H9 (cell line): ENCODE measurements at regions not wholly inside any gene's neighbourhood (a gene's known extent, or its start where the extent isn't known, plus 50 kb on each side); places are given as distances from the start of the nearest gene placed in this dataset.

Source experiments
- DNase-seq: peaks from one replicate; pipeline ENCODE4 v3.0.0-alpha.2; 2017
- H2AFZ ChIP-seq: one replicate; pipeline ENCODE4 v1.6.1; 2013; ENCODE audit warnings: mild to moderate bottlenecking, low read length, control low read depth, moderate library complexity
- H2AK5ac ChIP-seq: 2 replicates; pipeline ENCODE4 v1.6.1; 2013; ENCODE audit warnings: low read length, control low read depth, mixed read lengths; ENCODE audit not compliant: insufficient read length
- H2BK120ac ChIP-seq: one replicate; pipeline ENCODE4 v1.6.1; 2013; ENCODE audit warnings: low read depth, mild to moderate bottlenecking, low read length, control low read depth, inconsistent platforms; ENCODE audit not compliant: poor library complexity, severe bottlenecking
- H2BK12ac ChIP-seq: 2 replicates; pipeline ENCODE4 v1.6.1; 2013; ENCODE audit warnings: low read length, control low read depth, mixed read lengths, low read depth; ENCODE audit not compliant: insufficient read length
- H2BK15ac ChIP-seq: 2 replicates; pipeline ENCODE4 v1.6.1; 2013; ENCODE audit warnings: low read depth, low read length, control low read depth
- H2BK20ac ChIP-seq: one replicate; pipeline ENCODE4 v1.6.1; 2013; ENCODE audit warnings: low read depth, mild to moderate bottlenecking, low read length, control low read depth, inconsistent platforms; ENCODE audit not compliant: poor library complexity, severe bottlenecking
- H2BK5ac ChIP-seq: 2 replicates; pipeline ENCODE4 v1.6.1; 2013; ENCODE audit warnings: low read length, control low read depth, mixed read lengths; ENCODE audit not compliant: insufficient read length
- H3K14ac ChIP-seq: 2 replicates; pipeline ENCODE4 v1.6.1; 2013; ENCODE audit warnings: low read length, control low read depth; ENCODE audit not compliant: insufficient read depth
- H3K18ac ChIP-seq: 2 replicates; pipeline ENCODE4 v1.6.1; 2013; ENCODE audit warnings: low read depth, mild to moderate bottlenecking, mixed read lengths, low read length, control low read depth; ENCODE audit not compliant: insufficient read length
- H3K23ac ChIP-seq: 2 replicates; pipeline ENCODE4 v1.6.1; 2013; ENCODE audit warnings: low read length, control low read depth, mixed read lengths, low read depth; ENCODE audit not compliant: insufficient read length
- H3K23me2 ChIP-seq: 2 replicates; pipeline ENCODE4 v1.6.1; 2013; ENCODE audit warnings: low read depth, mild to moderate bottlenecking, mixed read lengths, low read length, control low read depth; ENCODE audit not compliant: insufficient read length, poor library complexity, severe bottlenecking
- H3K27ac ChIP-seq: 2 replicates; pipeline ENCODE4 v1.5.1; 2013; ENCODE audit warnings: low read length, control low read depth, mixed read lengths, low read depth; ENCODE audit not compliant: insufficient read length
- H3K27me3 ChIP-seq: 2 replicates; pipeline ENCODE4 v1.6.1; 2013; ENCODE audit warnings: low read length, control low read depth, inconsistent platforms; ENCODE audit not compliant: insufficient read depth
- H3K4ac ChIP-seq: 2 replicates; pipeline ENCODE4 v1.6.1; 2013; ENCODE audit warnings: low read depth, mild to moderate bottlenecking, control low read depth, inconsistent platforms, low read length, moderate library complexity
- H3K4me1 ChIP-seq: 2 replicates; pipeline ENCODE4 v1.6.1; 2013; ENCODE audit warnings: low read length, control low read depth, inconsistent platforms; ENCODE audit not compliant: insufficient read depth
- H3K4me2 ChIP-seq: 2 replicates; pipeline ENCODE4 v1.6.1; 2013; ENCODE audit warnings: low read length, control low read depth, mixed read lengths; ENCODE audit not compliant: insufficient read length, insufficient read depth
- H3K56ac ChIP-seq: 2 replicates; pipeline ENCODE4 v1.6.1; 2013; ENCODE audit warnings: low read depth, mild to moderate bottlenecking, mixed read lengths, low read length, control low read depth; ENCODE audit not compliant: insufficient read length
- H3K79me1 ChIP-seq: 2 replicates; pipeline ENCODE4 v1.6.1; 2013; ENCODE audit warnings: low read depth, mild to moderate bottlenecking, moderate library complexity, low read length, control low read depth, inconsistent platforms; ENCODE audit not compliant: insufficient read depth, poor library complexity, severe bottlenecking
- H3K79me2 ChIP-seq: 2 replicates; pipeline ENCODE4 v1.6.1; 2013; ENCODE audit warnings: low read length, control low read depth, inconsistent platforms; ENCODE audit not compliant: insufficient read depth
- H3K9ac ChIP-seq: 2 replicates; pipeline ENCODE4 v1.6.1; 2013; ENCODE audit warnings: low read length, control low read depth, mixed read lengths; ENCODE audit not compliant: insufficient read length; ENCODE audit errors: extremely low read depth
- H3K9me3 ChIP-seq: one replicate; pipeline ENCODE4 v1.6.1; 2013; ENCODE audit warnings: low read depth, low read length, inconsistent platforms; ENCODE audit not compliant: control insufficient read depth
- H3T11ph ChIP-seq: one replicate; pipeline ENCODE4 v1.6.1; 2013; ENCODE audit warnings: mild to moderate bottlenecking, low read length, control low read depth, inconsistent platforms
- H4K20me1 ChIP-seq: one replicate; pipeline ENCODE4 v1.6.1; 2013; ENCODE audit not compliant: control insufficient read depth, insufficient read length, insufficient read depth
- H4K5ac ChIP-seq: 2 replicates; pipeline ENCODE4 v1.6.1; 2013; ENCODE audit warnings: low read depth, mild to moderate bottlenecking, mixed read lengths, low read length, control low read depth; ENCODE audit not compliant: insufficient read length
- H4K8ac ChIP-seq: replicated peaks from 2 replicates; pipeline ENCODE4 v1.6.1; 2013; ENCODE audit warnings: low read length, control low read depth, mixed read lengths, low read depth; ENCODE audit not compliant: insufficient read length
- H4K91ac ChIP-seq: 2 replicates; pipeline ENCODE4 v1.6.1; 2013; ENCODE audit warnings: low read depth, mild to moderate bottlenecking, moderate library complexity, mixed read lengths, low read length, control low read depth; ENCODE audit not compliant: insufficient read length
- H3K27ac Mint-ChIP-seq, 3 experiments: 2 replicates in 2 of 3; 3 replicates in 1 of 3; pipeline ENCODE4 v1.8.0; 2020 to 2021; ENCODE audit warnings: mixed read lengths in 3 of 3, mild to moderate bottlenecking in 1 of 3, moderate library complexity in 1 of 3
- H3K27me3 Mint-ChIP-seq: 2 replicates; pipeline ENCODE4 v1.8.0; 2021; ENCODE audit warnings: low read depth, mild to moderate bottlenecking, moderate library complexity, mixed read lengths
- H3K36me3 Mint-ChIP-seq, 3 experiments: 2 replicates in 2 of 3; 3 replicates in 1 of 3; pipeline ENCODE4 v1.8.0; 2020 to 2021; ENCODE audit warnings: low read depth in 3 of 3, mixed read lengths in 3 of 3; ENCODE audit not compliant: insufficient read depth in 1 of 3
- H3K4me1 Mint-ChIP-seq, 2 experiments: 2 replicates each; pipeline ENCODE4 v1.8.0; 2020; ENCODE audit warnings: mixed read lengths in 2 of 2
- H3K4me3 Mint-ChIP-seq, 2 experiments: 2 replicates in 1 of 2; 3 replicates in 1 of 2; pipeline ENCODE4 v1.8.0; 2020 to 2021; ENCODE audit warnings: mild to moderate bottlenecking in 2 of 2, mixed read lengths in 2 of 2, moderate library complexity in 1 of 2
- H3K9me3 Mint-ChIP-seq, 2 experiments: 2 replicates in 1 of 2; 3 replicates in 1 of 2; pipeline ENCODE4 v1.8.0; 2020; ENCODE audit warnings: mild to moderate bottlenecking in 2 of 2, mixed read lengths in 2 of 2, moderate library complexity in 1 of 2
- CTCF ChIP-seq: fragments of 200-600 bp; sonication (generic); conservative IDR thresholded peaks from 3 replicates; pipeline ENCODE4 v1.8.0; 2021; ENCODE audit warnings: antibody characterized with exemption, mild to moderate bottlenecking
- WGBS: extraction: QIAGEN DNeasy Blood & Tissue Kit; methylation state at CpG from one replicate; pipeline ENCODE4 v1.1.7; 2013; ENCODE audit warnings: missing lambda C conversion rate, low lambda C conversion rate, mixed read lengths; ENCODE audit not compliant: insufficient read length; ENCODE audit errors: extremely low coverage; 5-methylcytosine and 5-hydroxymethylcytosine counted together

DNA sequence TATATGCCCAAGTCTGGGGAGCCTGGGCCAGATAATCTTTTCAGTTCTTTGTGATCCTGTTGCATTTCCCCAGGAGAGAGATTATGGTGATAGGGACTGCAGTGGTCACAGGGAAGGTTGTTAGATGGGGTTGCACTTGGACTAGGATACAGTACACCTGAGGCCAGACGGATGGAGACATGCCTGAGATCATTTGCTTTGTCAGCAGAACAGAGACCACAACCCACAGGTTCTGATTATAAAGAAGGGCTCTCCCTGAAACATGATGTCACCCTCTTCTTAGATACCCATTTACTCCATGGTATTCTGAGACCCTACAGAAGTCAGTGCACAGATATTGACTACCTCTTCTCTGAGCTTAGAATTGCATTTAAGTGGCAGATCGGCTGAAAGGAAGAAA lies 200.9 kb upstream of the IGF1 start:
- Histone ChIP-seq H3K27me3 (no peaks in the 10 kb centered on the region), H2BK120ac (no peak overlapping the region), H2BK5ac (no peak overlapping the region), H4K20me1 (no peaks in the 10 kb centered on the region), H2AK5ac (no peak overlapping the region), H3K4me2 (no peak overlapping the region), H3K79me1 (no peaks in the 10 kb centered on the region), H2BK12ac (no peak overlapping the region), H3K14ac (no peak overlapping the region), H3K4ac (no peak overlapping the region), H3K9me3 (no peaks in the 10 kb centered on the region), H3K56ac (no peak overlapping the region), H4K5ac (no peak overlapping the region), H3K27ac (no peak overlapping the region), H3K23ac (no peak overlapping the region), H4K91ac (no peak overlapping the region), H4K8ac (no peak overlapping the region), H3K79me2 (no peaks in the 10 kb centered on the region), H2BK20ac (no peak overlapping the region), H3T11ph (no peak overlapping the region), H3K9ac (no peak overlapping the region), H3K18ac (no peak overlapping the region), H2AFZ (no peak overlapping the region), H3K23me2 (no peaks in the 10 kb centered on the region), H3K4me1 (no peaks in the 10 kb centered on the region), H2BK15ac (no peak overlapping the region)
- Mint-ChIP-seq H3K27me3 (no peaks in the 10 kb centered on the region), H3K9me3 (peaks cover 3 to 4% of the 10 kb centered on the region in 2 experiments; a peak in 2 of 5 replicates), H3K36me3 (peaks cover 0 to 5% (median 1%) of the 10 kb centered on the region in 3 experiments; a peak in 1 of 7 replicates), H3K4me3 (no peak overlapping the region), H3K4me1 (peaks cover 5 to 15% of the 10 kb centered on the region in 2 experiments; a peak in 3 of 4 replicates), H3K27ac (no peak overlapping the region; a peak in 1 of 7 replicates)
- DNase-seq: no peak
- no CpG with 5 or more reads among the region's 2 CpGs for WGBS
- no peak for TF ChIP-seq CTCF
